ENCODE measurements at regions not wholly inside any gene's neighbourhood (a gene's known extent, or its start where the extent isn't known, plus 50 kb on each side); places are given as distances from the start of the nearest gene placed in this dataset.

- Histone ChIP-seq H3K9ac (replicated peaks in 1 of 4; ENCODE audit: extremely low read depth in 1 of 4, low read depth in 3 of 4, low read length in 3 of 4) (no peak overlapping the region), H3K27me3 (replicated peaks in 1 of 4; ENCODE audit: control insufficient read depth in 3 of 4, extremely low read depth in 1 of 4, insufficient read depth in 3 of 4, low read length in 3 of 4) (no peaks in the 10 kb centered on the region), H3K4ac (replicated peaks; ENCODE audit: insufficient read length, low read depth, low read length) (no peak overlapping the region), H4K91ac (replicated peaks; ENCODE audit: insufficient read length, low read length) (no peak overlapping the region), H3K79me1 (ENCODE audit: low read depth, low read length) (no peaks in the 10 kb centered on the region), H3K4me1 (replicated peaks in 1 of 4; ENCODE audit: control insufficient read depth in 3 of 4, insufficient read depth in 4 of 4, low read length in 3 of 4) (no peaks in the 10 kb centered on the region), H3K23me2 (ENCODE audit: low read depth, low read length) (no peaks in the 10 kb centered on the region), H2BK5ac (ENCODE audit: low read depth, low read length) (no peak overlapping the region), H3K9me3 (ENCODE audit: insufficient read depth in 2 of 2, low read depth in 1 of 2, low read length in 1 of 2) (no peaks in the 10 kb centered on the region), H4K20me1 (replicated peaks in 1 of 2; ENCODE audit: control insufficient read depth in 1 of 2, insufficient read depth in 2 of 2, low read length in 2 of 2) (no peaks in the 10 kb centered on the region), H2BK20ac (ENCODE audit: low read length) (no peak overlapping the region), H2BK12ac (ENCODE audit: low read depth, low read length) (no peak overlapping the region), H4K8ac (ENCODE audit: extremely low read depth, insufficient read depth, low read length) (no peak overlapping the region), H3K4me3 (ENCODE audit: extremely low read depth in 1 of 4, insufficient read depth in 2 of 4, low read depth in 3 of 4, low read length in 4 of 4) (no peak overlapping the region), H3K4me2 (ENCODE audit: insufficient read depth in 1 of 2, low read depth in 2 of 2, low read length in 2 of 2) (no peak overlapping the region), H3K18ac (ENCODE audit: extremely low read depth, low read length) (no peak overlapping the region), H2BK15ac (ENCODE audit: low read length) (no peak overlapping the region), H3K23ac (ENCODE audit: insufficient read length) (no peak overlapping the region), H4K5ac (ENCODE audit: insufficient read length, low read depth, low read length) (no peak overlapping the region), H2AFZ (ENCODE audit: low read length) (no peak overlapping the region), H3K56ac (replicated peaks; ENCODE audit: insufficient read length, low read depth, low read length) (no peak overlapping the region), H2BK120ac (replicated peaks; ENCODE audit: low read depth, low read length) (no peak overlapping the region), H3K27ac (ENCODE audit: low read depth, low read length) (no peak overlapping the region), H3K79me2 (ENCODE audit: control insufficient read depth in 1 of 2, insufficient read depth in 2 of 2, low read length in 2 of 2) (no peaks in the 10 kb centered on the region), H3K36me3 (ENCODE audit: control insufficient read depth in 2 of 4, insufficient read depth in 4 of 4, low read length in 3 of 4) (no peaks in the 10 kb centered on the region), H3K14ac (ENCODE audit: insufficient read length) (no peak overlapping the region), H2AK5ac (ENCODE audit: low read depth, low read length) (no peak overlapping the region)
- no peak for FAIRE-seq
- ChIA-PET POLR2A (ENCODE audit: partially characterized antibody) (no interaction called here), CTCF (ENCODE audit: partially characterized antibody) (no interaction called here)
- 91% methylated on average over 4 of the region's 4 CpGs; no CpG with 5 or more reads in 1 of the 2 experiments for WGBS, 2 experiments (ENCODE audit: extremely low coverage in 1 of 2, insufficient coverage in 1 of 2, insufficient read length in 1 of 2, insufficient replicate concordance in 2 of 2, low coverage in 1 of 2, low lambda C conversion rate in 2 of 2, missing lambda C conversion rate in 1 of 2)
- DNase-seq (ENCODE audit: low read depth in 1 of 2, low spot score in 2 of 2), result no peak
- no peak for TF ChIP-seq EP300 (IDR thresholded peaks at IDR 0.05; ENCODE audit: borderline replicate concordance in 1 of 2, low read depth in 2 of 2, low read length in 2 of 2)
- TF ChIP-seq SP2 (IDR thresholded peaks at IDR 0.05; ENCODE audit: low read length), result no peak
- TF ChIP-seq CTBP2 (IDR thresholded peaks at IDR 0.05; ENCODE audit: borderline replicate concordance, insufficient read depth, insufficient read length, low read length), result no peak
These were observed 729.0 kb downstream of the FAM181B start for GRCh38 chr11:82004537-82005213.

All from H1 (cell line).